Uterus (tissue), 2 donors: ENCODE measurements at regions not wholly inside any gene's neighbourhood (a gene's known extent, or its start where the extent isn't known, plus 50 kb on each side); places are given as distances from the start of the nearest gene placed in this dataset. TPM values are rescaled to one million over a fixed set of nuclear protein-coding genes. Genes with fewer than 3 reads are reported as not detected.

Experiments
- microRNA counts, 2 donors: library from miRNA; unstranded; fragments of <30 nt; microRNA quantifications; one replicate each; lab custom pipeline; 2016 to 2017
- microRNA-seq: library from miRNA; unstranded; fragments of <30 nt; microRNA quantifications from one replicate; pipeline ENCODE4, GENCODE V29; 2016; ENCODE audit warnings: borderline microRNAs expressed, borderline replicate concordance
- small RNA-seq: library from RNA; depleted of rRNA; stranded (forward); fragments of <200 nt; gene quantifications from one replicate; pipeline ENCODE3, GENCODE V24; 2016

MicroRNAs in the stretch of these regions (microRNA counts, 767-probe panel; counts per million panel counts)
- microRNA hsa-miR-297 (lab: Ali Mortazavi, UCI): 0 counts per million in 2 donors

Small RNA genes in the stretch of these regions (microRNA-seq; reads per million reads assigned to microRNA genes)
- gene MIR297: not detected

Small RNA genes in the stretch of these regions (small RNA-seq; reads per million reads assigned to genes)
- not detected for gene MIR297
- not detected for gene RNU6-289P
